ENCODE measurements at regions not wholly inside any gene's neighbourhood (a gene's known extent, or its start where the extent isn't known, plus 50 kb on each side); places are given as distances from the start of the nearest gene placed in this dataset.

GRCh38 chr14:97368049-97368448, 570.9 kb downstream of the VRK1 start:
- TF ChIP-seq CTCF (IDR thresholded peaks at IDR 0.05) (no peak), POLR2AphosphoS5 (IDR thresholded peaks at IDR 0.05) (no peak), POLR2A (IDR thresholded peaks at IDR 0.05) (no peak)

All from prostate gland (tissue), 2 donors.